Ishikawa (cell line): ENCODE measurements at regions not wholly inside any gene's neighbourhood (a gene's known extent, or its start where the extent isn't known, plus 50 kb on each side); places are given as distances from the start of the nearest gene placed in this dataset.

ENCODE experiments used
- CEBPB ChIP-seq: IDR thresholded peaks from 2 replicates; pipeline ENCODE4 v1.6.1; 2012
- CREB1 ChIP-seq: IDR thresholded peaks from 2 replicates; pipeline ENCODE4 v1.6.1; 2012; ENCODE audit warnings: low read depth
- EGR1 ChIP-seq: IDR thresholded peaks from 2 replicates; pipeline ENCODE4 v1.6.1; 2012
- EP300 ChIP-seq: IDR thresholded peaks from 2 replicates; pipeline ENCODE4 v1.6.1; 2012; ENCODE audit warnings: borderline replicate concordance
- FOXM1 ChIP-seq: IDR thresholded peaks from 2 replicates; pipeline ENCODE4 v1.6.1; 2012; ENCODE audit warnings: low read depth, borderline replicate concordance
- MAX ChIP-seq: IDR thresholded peaks from 2 replicates; pipeline ENCODE4 v1.6.1; 2012
- NFIC ChIP-seq: IDR thresholded peaks from 2 replicates; pipeline ENCODE4 v1.6.1; 2012
- RAD21 ChIP-seq: IDR thresholded peaks from 2 replicates; pipeline ENCODE4 v1.6.1; 2012; ENCODE audit warnings: low read depth
- REST ChIP-seq: IDR thresholded peaks from 2 replicates; pipeline ENCODE4 v1.6.1; 2012; ENCODE audit warnings: low read depth, mild to moderate bottlenecking
- TAF1 ChIP-seq: IDR thresholded peaks from 2 replicates; pipeline ENCODE4 v1.6.1; 2012; ENCODE audit warnings: low read depth, mild to moderate bottlenecking
- TCF12 ChIP-seq: IDR thresholded peaks from 2 replicates; pipeline ENCODE4 v1.6.1; 2012; ENCODE audit warnings: low read depth
- TEAD4 ChIP-seq: IDR thresholded peaks from 2 replicates; pipeline ENCODE4 v1.6.1; 2012
- USF1 ChIP-seq: IDR thresholded peaks from 2 replicates; pipeline ENCODE4 v1.6.1; 2012
- YY1 ChIP-seq: IDR thresholded peaks from 2 replicates; pipeline ENCODE4 v1.6.1; 2012; ENCODE audit warnings: low read depth
- ZBTB7A ChIP-seq: IDR thresholded peaks from 2 replicates; pipeline ENCODE4 v1.6.1; 2012; ENCODE audit warnings: low read depth

DNA sequence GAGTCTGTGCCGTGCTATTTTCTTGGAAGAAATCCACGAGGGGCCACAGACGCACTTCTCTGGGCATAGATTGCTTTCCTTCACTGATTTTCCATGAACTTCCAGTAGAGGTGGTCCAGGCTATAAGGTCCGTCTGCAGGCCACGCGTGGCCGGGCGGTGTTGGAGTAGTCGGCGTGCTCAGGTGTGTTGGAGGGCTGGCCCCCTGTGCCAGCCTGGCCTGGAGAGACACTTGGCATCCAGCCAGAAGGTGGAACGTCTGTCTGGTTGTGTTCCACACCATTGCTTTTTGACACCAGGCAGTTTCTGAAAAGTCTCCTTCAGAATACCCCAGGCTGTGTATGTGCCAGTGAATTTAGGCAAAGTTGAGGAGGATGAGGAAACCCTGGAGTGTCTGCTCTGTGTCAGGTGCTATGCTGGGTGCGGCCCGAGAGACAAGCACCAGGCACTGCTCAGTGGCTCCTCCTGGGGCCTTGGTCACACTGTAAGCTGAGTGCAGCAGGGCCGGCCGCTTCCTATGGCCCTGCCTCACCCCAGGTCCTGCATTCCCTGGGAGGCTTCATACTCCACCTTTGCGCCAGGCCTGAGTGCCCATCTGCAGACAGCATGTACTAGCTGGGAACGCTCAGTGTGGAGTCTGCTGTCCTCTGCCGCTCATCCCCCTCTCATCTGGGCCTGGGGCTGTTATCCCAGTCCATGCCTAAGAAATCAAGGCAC, 52.1 kb upstream of the TAMM41 start:
- TF ChIP-seq ZBTB7A (no peak), NFIC (peak; percentile 16; the same call in 1 of the 2 replicates)

DNA sequence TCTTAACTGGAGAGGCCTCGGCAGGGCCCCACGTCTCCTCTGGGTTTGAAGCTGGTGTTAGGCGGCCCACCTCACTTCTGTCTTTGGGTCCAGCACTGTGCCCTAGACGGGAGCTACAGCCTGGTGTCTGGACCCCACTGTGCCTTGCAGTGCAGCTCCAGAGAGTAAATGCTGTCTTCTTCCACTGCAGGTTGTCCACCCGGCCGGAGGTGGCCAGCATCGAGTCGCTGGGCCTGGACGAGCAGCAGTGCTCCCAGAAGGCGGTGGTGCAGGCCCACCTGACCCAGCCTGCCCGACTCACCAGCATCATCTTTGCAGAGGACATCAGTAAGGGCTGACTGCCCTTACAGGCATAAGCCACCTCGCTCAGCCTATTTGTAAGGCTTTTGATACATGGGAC, 53.1 kb upstream of the TAMM41 start:
- no peak for TF ChIP-seq TCF12
- no peak for TF ChIP-seq YY1
- no peak for TF ChIP-seq ZBTB7A
- TF ChIP-seq CREB1, result no peak
- TF ChIP-seq NFIC, result no peak
- no peak for TF ChIP-seq MAX
- TF ChIP-seq FOXM1, result no peak
- no peak for TF ChIP-seq TEAD4

GRCh38 chr3:11900824-11901223, 54.1 kb upstream of the TAMM41 start:
- TF ChIP-seq TCF12 (no peak), NFIC (no peak), USF1 (no peak), ZBTB7A (no peak), REST (no peak), MAX (no peak), YY1 (no peak), TEAD4 (no peak), EP300 (no peak), TAF1 (no peak), CREB1 (no peak), CEBPB (no peak), EGR1 (no peak), RAD21 (no peak), FOXM1 (no peak)

GRCh38 chr3:11901286-11901875, 54.7 kb upstream of the TAMM41 start:
- no peak for TF ChIP-seq NFIC
- no peak for TF ChIP-seq TAF1

DNA sequence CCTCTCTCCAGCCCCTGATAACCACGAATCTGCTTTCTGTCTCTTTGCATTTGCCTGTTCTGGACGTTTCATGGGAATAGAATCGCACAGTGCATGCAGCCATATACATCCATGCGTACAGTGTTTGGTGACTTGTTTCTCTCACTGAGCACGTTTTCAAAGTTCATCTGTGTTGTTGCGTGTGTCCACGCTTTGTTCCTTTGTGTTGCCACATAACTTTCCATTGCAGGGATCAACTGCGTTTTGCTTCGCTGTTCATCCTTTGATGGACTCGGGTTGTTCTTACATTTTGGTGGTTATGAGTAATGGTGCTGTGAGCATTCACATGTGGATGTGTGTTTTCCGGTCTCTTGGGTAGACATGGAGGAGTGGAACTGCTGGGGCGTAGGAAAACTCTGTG, 56.4 kb upstream of the TAMM41 start:
- TF ChIP-seq MAX (no peak), TCF12 (no peak), CEBPB (no peak), EP300 (no peak), USF1 (no peak), CREB1 (no peak), NFIC (no peak), TAF1 (no peak), FOXM1 (no peak), ZBTB7A (no peak), YY1 (no peak), TEAD4 (no peak), REST (no peak), EGR1 (no peak), RAD21 (no peak)

GRCh38 chr3:11903447-11903846, 56.8 kb upstream of the TAMM41 start:
- TF ChIP-seq ZBTB7A (no peak), REST (no peak), TAF1 (no peak)
